GM23248 (cell line): ENCODE measurements at regions not wholly inside any gene's neighbourhood (a gene's known extent, or its start where the extent isn't known, plus 50 kb on each side); places are given as distances from the start of the nearest gene placed in this dataset.

Source experiments
- EZH2 ChIP-seq: fragments of 200-600 bp; sonication (generic); IDR thresholded peaks from 2 replicates; pipeline ENCODE4 v1.6.1; 2018; ENCODE audit warnings: antibody characterized with exemption, mild to moderate bottlenecking; ENCODE audit not compliant: insufficient read depth, poor library complexity, severe bottlenecking
- EZH2phosphoT487 ChIP-seq: fragments of 200-600 bp; sonication (generic); IDR thresholded peaks from 2 replicates; pipeline ENCODE4 v1.6.1; 2018; ENCODE audit warnings: antibody characterized with exemption, moderate library complexity, mild to moderate bottlenecking, low read depth; ENCODE audit not compliant: insufficient read depth

DNA sequence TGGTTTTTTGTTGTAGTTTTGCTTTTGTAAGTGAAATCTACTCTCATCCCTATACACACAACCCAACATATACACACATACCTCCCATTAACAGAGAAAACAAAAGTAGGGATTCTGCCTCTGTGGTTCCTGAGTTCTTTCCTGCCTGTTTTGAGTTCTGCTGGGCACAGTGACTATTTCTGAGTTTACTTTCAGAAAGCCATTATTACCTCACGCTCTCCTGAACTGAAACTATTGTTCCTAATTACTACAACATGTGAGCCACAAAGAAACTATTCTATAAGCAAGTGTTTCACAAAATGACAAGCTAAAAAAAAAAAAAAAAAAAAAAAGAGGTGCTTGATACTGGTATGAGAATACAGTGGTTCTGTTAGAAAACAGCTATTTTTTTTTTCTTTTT, 110.9 kb downstream of the ALG10B start:
- TF ChIP-seq EZH2 (no peak), EZH2phosphoT487 (no peak)
